ENCODE measurements at regions not wholly inside any gene's neighbourhood (a gene's known extent, or its start where the extent isn't known, plus 50 kb on each side); places are given as distances from the start of the nearest gene placed in this dataset.

- no TSS peak for BruUV-seq (replicated peaks)
- Histone ChIP-seq H3K4me3 (ENCODE audit: low read depth in 2 of 2, low read length in 2 of 2) (no peak overlapping the region), H3K9me3 (ENCODE audit: control insufficient read depth, insufficient read depth, low read depth, low read length) (no peaks in the 10 kb centered on the region), H3K27ac (ENCODE audit: low read length) (no peak overlapping the region), H3K27me3 (ENCODE audit: control insufficient read depth, insufficient read depth, low read length) (no peaks in the 10 kb centered on the region; the same call in 1 of the 2 replicates), H3K36me3 (ENCODE audit: control insufficient read depth, insufficient read depth, low read length) (no peaks in the 10 kb centered on the region), H3K4me1 (ENCODE audit: control insufficient read depth, insufficient read depth, low read length) (no peaks in the 10 kb centered on the region)
- TF ChIP-seq SIN3A (IDR thresholded peaks at IDR 0.05; ENCODE audit: borderline replicate concordance, insufficient read depth, low read depth, low read length) (no peak), POLR2AphosphoS5 (IDR thresholded peaks at IDR 0.05; ENCODE audit: low read depth, low read length) (no peak)
- ChIA-PET CTCF (no interaction called here), POLR2A (no interaction called here)
- no peak for ATAC-seq
- in situ Hi-C loops (cut with HindIII; ENCODE audit: low pct_unique_long_range_greater_than_20kb, low sequenced_read_pairs) (no loop called here), intact Hi-C loops (cut with micrococcal nuclease; ENCODE audit: unreplicated experiment) (no loop called here)
- no peak for DNase-seq (ENCODE audit: low read depth, low spot score)
These were observed 79.4 kb upstream of the OGFRL1 start for GRCh38 chr6:71209206-71209605.

- BruUV-seq (replicated peaks) = no TSS peak
- POLR2A ChIA-PET = interaction anchor here (0.6 kb wide), 1 partner anchor 35 kb away, joined by 4 read pairs; no protein-coding TSS in a partner anchor
- in situ Hi-C loops (cut with HindIII; ENCODE audit: low pct_unique_long_range_greater_than_20kb, low sequenced_read_pairs) = no loop called here
These were observed 79.0 kb upstream of the OGFRL1 start for GRCh38 chr6:71209626-71210025.

GRCh38 chr6:71211799-71212198, 76.8 kb upstream of the OGFRL1 start:
- intact Hi-C loops (cut with micrococcal nuclease; ENCODE audit: unreplicated experiment) = no loop called here
- H3K4me3 ChIP-seq (ENCODE audit: low read depth in 2 of 2, low read length in 2 of 2) = no peak overlapping the region
- no peaks in the 10 kb centered on the region for H3K36me3 ChIP-seq (ENCODE audit: control insufficient read depth, insufficient read depth, low read length)
- in situ Hi-C loops (cut with HindIII; ENCODE audit: low pct_unique_long_range_greater_than_20kb, low sequenced_read_pairs) = no loop called here
- H3K4me1 ChIP-seq (ENCODE audit: control insufficient read depth, insufficient read depth, low read length) = no peaks in the 10 kb centered on the region
- TF ChIP-seq TCF7L2 (IDR thresholded peaks at IDR 0.05; ENCODE audit: low read depth, low read length) (no peak), SIN3A (IDR thresholded peaks at IDR 0.05; ENCODE audit: borderline replicate concordance, insufficient read depth, low read depth, low read length) (no peak), CTCF (IDR thresholded peaks at IDR 0.05) (no peak), POLR2AphosphoS5 (IDR thresholded peaks at IDR 0.05; ENCODE audit: low read depth, low read length) (no peak), REST (IDR thresholded peaks at IDR 0.05; ENCODE audit: insufficient read depth in 1 of 2, low read depth in 2 of 2, low read length in 1 of 2) (no peak)
- H3K27ac ChIP-seq (ENCODE audit: low read length) = no peak overlapping the region
- H3K27me3 ChIP-seq (ENCODE audit: control insufficient read depth, insufficient read depth, low read length) = no peaks in the 10 kb centered on the region; the same call in 1 of the 2 replicates
- no TSS peak for BruUV-seq (replicated peaks)
- ChIA-PET POLR2A (no interaction called here), CTCF (no interaction called here)
- DNase-seq (ENCODE audit: low read depth, low spot score) (no peak), ATAC-seq (no peak)
- H3K9me3 ChIP-seq (ENCODE audit: control insufficient read depth, insufficient read depth, low read depth, low read length) = no peaks in the 10 kb centered on the region

More at GRCh38 chr6:71209626-71210025, 79.0 kb upstream of the OGFRL1 start:
- DNase-seq (ENCODE audit: low read depth, low spot score) (no peak), ATAC-seq (no peak)
- Histone ChIP-seq H3K4me1 (ENCODE audit: control insufficient read depth, insufficient read depth, low read length) (no peaks in the 10 kb centered on the region), H3K36me3 (ENCODE audit: control insufficient read depth, insufficient read depth, low read length) (no peaks in the 10 kb centered on the region), H3K27ac (ENCODE audit: low read length) (no peak overlapping the region), H3K9me3 (ENCODE audit: control insufficient read depth, insufficient read depth, low read depth, low read length) (no peaks in the 10 kb centered on the region), H3K4me3 (ENCODE audit: low read depth in 2 of 2, low read length in 2 of 2) (no peak overlapping the region), H3K27me3 (ENCODE audit: control insufficient read depth, insufficient read depth, low read length) (no peaks in the 10 kb centered on the region; the same call in 1 of the 2 replicates)
- intact Hi-C loops (cut with micrococcal nuclease; ENCODE audit: unreplicated experiment) = no loop called here
- CTCF ChIA-PET = no interaction called here
- TF ChIP-seq POLR2AphosphoS5 (IDR thresholded peaks at IDR 0.05; ENCODE audit: low read depth, low read length) = no peak
